ENCODE measurements at regions not wholly inside any gene's neighbourhood (a gene's known extent, or its start where the extent isn't known, plus 50 kb on each side); places are given as distances from the start of the nearest gene placed in this dataset.
"Not testable (repeated sequence)": the region's sequence is repeated elsewhere in the genome, so short reads cannot be mapped to it uniquely, and the experiment has no call there.

DNA sequence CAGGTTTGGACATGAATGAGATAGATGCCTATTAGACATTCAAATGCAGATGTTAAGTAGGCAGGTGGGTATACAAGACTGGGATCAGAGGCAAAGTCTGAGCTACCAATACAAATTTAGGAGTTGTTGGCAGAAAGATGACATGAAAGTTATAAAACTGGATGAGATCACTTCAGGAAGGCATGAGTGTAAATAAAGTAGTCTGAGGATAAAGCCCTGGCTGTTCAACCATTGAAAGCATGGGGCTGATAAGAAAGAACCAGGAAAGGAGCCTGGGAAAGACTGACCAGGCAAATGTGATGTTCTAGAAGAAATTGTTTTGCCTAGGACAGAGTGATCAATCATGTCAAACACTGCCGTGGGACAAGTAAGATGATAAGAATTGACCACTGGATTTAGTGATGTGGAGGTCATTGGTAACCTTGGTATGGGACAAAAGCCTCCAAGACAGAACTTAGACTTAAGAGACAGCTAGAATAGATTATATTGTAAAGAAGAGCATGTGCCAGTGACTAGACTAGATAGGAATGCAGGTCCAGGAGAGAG is 98.5 kb downstream of the EHF start:
- Histone ChIP-seq H3K9me3 (ENCODE audit: insufficient read depth, low read depth, low read length) (no peaks in the 10 kb centered on the region), H3K79me2 (ENCODE audit: insufficient read depth, low read length) (no peaks in the 10 kb centered on the region), H3K4me2 (ENCODE audit: low read depth, low read length, poor library complexity, severe bottlenecking) (no peak overlapping the region), H2AFZ (ENCODE audit: low read length) (no peak overlapping the region), H3K9me2 (replicated peaks; ENCODE audit: low read depth, low read length) (no peaks in the 10 kb centered on the region), H4K20me1 (ENCODE audit: insufficient read depth, low read length, poor library complexity, severe bottlenecking) (no peaks in the 10 kb centered on the region), H3K4me3 (ENCODE audit: low read length, poor library complexity, severe bottlenecking) (no peak overlapping the region), H3F3A (ENCODE audit: low read depth) (no peaks in the 10 kb centered on the region), H3K27me3 (ENCODE audit: insufficient read depth, low read length, poor library complexity, severe bottlenecking) (no peaks in the 10 kb centered on the region), H3K4me1 (ENCODE audit: insufficient read depth, low read length, poor library complexity, severe bottlenecking) (no peaks in the 10 kb centered on the region), H3K36me3 (ENCODE audit: insufficient read depth, low read length) (no peaks in the 10 kb centered on the region), H3K9ac (ENCODE audit: low read depth, low read length, poor library complexity, severe bottlenecking) (no peak overlapping the region)
- no peak for TF ChIP-seq CTCF (conservative IDR thresholded peaks at IDR 0.05; ENCODE audit: low read length)
- no peak for TF ChIP-seq EZH2phosphoT487 (IDR thresholded peaks at IDR 0.05; ENCODE audit: borderline replicate concordance)

DNA sequence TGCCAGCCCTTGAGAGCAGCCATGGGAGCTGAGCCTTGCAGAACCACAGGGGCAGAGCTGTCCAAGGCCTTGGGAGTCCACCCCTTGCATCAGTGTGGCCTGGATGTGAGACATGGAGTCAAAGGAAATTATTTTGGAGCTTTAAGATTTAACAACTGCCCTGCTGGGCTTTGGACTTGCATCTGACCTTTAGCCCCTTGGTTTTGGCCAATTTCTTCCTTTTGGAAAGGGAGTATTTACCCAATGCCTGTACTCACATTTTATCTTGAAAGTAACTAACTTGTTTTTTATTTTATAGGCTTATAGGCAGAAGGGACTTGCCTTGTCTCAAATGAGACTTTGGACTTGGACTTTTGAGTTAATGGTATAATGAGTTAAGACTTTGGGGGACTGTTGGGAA is 92.7 kb downstream of the EHF start:
- not testable (repeated sequence) for H3K4me2 ChIP-seq (ENCODE audit: low read depth, low read length, poor library complexity, severe bottlenecking); H4K20me1 ChIP-seq (ENCODE audit: insufficient read depth, low read length, poor library complexity, severe bottlenecking); H3K4me1 ChIP-seq (ENCODE audit: insufficient read depth, low read length, poor library complexity, severe bottlenecking); H3K9ac ChIP-seq (ENCODE audit: low read depth, low read length, poor library complexity, severe bottlenecking); H3K9me2 ChIP-seq (replicated peaks; ENCODE audit: low read depth, low read length); H3K79me2 ChIP-seq (ENCODE audit: insufficient read depth, low read length); H3K27me3 ChIP-seq (ENCODE audit: insufficient read depth, low read length, poor library complexity, severe bottlenecking); H3K9me3 ChIP-seq (ENCODE audit: insufficient read depth, low read depth, low read length); H3K4me3 ChIP-seq (ENCODE audit: low read length, poor library complexity, severe bottlenecking); H3K36me3 ChIP-seq (ENCODE audit: insufficient read depth, low read length); H2AFZ ChIP-seq (ENCODE audit: low read length); H3F3A ChIP-seq (ENCODE audit: low read depth)
